Stromal cell of bone marrow (primary cell): ENCODE measurements at regions not wholly inside any gene's neighbourhood (a gene's known extent, or its start where the extent isn't known, plus 50 kb on each side); places are given as distances from the start of the nearest gene placed in this dataset.
"Not testable (repeated sequence)": the region's sequence is repeated elsewhere in the genome, so short reads cannot be mapped to it uniquely, and the experiment has no call there.

Experiments used
- DNase-seq: peaks from one replicate; pipeline ENCODE4 v3.0.0-alpha.2; 2012; ENCODE audit warnings: low read depth

DNA sequence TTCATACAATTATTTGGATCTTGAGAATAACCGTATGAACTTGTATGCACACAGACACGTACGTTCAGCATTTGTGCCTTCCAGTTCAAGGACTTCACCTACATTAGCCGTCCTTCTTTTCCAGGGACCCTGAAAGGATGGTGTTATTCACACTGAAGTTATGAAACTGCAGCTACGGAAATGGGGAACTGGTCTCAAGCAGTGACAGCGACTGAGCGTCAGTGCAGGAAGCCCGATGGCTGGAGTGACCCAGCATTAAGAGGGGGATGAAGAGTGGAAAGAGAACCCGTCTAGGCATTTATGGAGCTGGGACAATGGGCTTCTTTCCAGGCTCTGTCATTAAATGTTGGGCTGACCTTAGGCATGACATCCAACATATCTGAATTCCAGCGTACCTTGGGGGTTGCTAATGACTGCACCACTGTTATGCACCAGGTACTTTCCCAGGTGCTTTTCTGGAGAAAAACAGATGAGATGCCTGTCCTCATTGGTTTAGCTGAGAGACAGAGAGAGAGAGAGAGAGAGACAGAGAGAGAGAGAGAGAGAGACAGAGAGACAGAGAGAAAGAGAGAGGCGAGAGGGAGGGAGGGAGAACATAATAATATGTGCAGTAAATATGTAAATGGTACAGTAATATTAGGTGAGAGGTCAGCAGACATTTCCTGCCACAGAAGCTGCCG lies 204.7 kb upstream of the EXOC2 start:
- DNase-seq, result no peak

GRCh38 chr6:894274-894673 lies 201.3 kb upstream of the EXOC2 start:
- no peak for DNase-seq

DNA sequence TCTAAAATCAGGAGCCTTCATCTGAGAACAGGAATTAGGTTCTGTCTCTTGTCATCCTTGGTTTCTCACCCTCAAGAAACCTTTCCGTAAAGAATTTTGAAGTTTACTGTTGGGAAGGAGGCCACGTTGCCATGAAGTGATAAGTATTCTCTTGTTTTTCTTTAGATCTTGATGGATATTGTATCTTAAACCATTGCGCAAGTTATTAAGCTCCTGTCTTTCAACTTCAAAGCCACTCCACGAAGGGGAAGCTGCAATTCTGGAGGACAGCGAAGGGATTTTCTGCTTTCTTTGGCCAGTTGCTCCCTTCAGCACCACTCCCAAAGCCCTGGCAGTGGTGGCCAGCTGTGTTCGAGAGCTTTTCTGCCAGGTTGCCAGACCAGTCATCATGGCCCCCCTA lies 198.1 kb upstream of the EXOC2 start:
- DNase-seq, result no peak

DNA sequence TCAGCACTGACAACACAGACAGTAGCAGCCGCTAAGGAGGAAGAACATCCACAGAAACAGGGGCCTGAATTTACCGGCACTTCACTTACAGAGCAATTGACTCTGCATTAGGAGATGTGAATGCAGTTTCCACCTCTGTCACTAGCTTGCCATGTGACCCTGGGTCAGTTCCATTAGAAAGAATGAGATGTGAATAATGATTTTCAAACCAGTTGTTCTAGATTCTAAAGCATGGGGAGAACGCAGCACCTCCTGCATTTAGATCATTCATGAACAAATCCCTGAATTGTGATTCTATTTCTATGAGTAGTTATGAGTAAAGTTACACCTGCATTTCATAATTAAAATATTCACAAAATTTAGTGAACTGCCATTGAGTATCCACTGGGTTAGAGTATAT lies 197.3 kb upstream of the EXOC2 start:
- no peak for DNase-seq

GRCh38 chr6:887583-888235 lies 194.8 kb upstream of the EXOC2 start:
- DNase-seq, result no peak

GRCh38 chr6:886116-886515 lies 193.2 kb upstream of the EXOC2 start:
- not testable (repeated sequence) for DNase-seq

- no peak for DNase-seq
These were observed 192.2 kb upstream of the EXOC2 start for GRCh38 chr6:885051-885590.

DNA sequence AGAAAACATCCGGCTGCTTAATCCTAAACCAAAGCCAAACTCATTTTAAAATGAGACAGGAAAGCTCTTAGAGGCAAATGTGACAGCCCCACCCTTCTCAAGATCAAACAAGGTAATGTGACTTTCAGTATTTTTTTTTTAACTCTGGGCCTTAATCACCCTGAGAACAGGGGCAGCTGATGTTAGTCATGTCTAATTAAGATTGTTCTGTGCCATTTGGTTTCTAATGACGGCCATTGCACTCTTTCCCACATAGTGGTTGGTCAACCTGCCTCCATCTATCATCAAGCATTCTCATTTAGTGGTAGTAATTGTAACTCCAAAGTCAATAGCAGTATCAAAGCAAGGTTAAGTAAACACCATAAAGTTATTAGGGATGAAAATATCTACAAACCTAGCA lies 191.6 kb upstream of the EXOC2 start:
- no peak for DNase-seq

GRCh38 chr6:882084-882598 lies 189.2 kb upstream of the EXOC2 start:
- no peak for DNase-seq

GRCh38 chr6:878179-878578 lies 185.2 kb upstream of the EXOC2 start:
- DNase-seq, result no peak

- no peak for DNase-seq
These were observed 182.1 kb upstream of the EXOC2 start for GRCh38 chr6:875012-875411.

GRCh38 chr6:872570-873125 lies 179.7 kb upstream of the EXOC2 start:
- DNase-seq, result no peak

GRCh38 chr6:871503-871902 lies 178.6 kb upstream of the EXOC2 start:
- no peak for DNase-seq

DNA sequence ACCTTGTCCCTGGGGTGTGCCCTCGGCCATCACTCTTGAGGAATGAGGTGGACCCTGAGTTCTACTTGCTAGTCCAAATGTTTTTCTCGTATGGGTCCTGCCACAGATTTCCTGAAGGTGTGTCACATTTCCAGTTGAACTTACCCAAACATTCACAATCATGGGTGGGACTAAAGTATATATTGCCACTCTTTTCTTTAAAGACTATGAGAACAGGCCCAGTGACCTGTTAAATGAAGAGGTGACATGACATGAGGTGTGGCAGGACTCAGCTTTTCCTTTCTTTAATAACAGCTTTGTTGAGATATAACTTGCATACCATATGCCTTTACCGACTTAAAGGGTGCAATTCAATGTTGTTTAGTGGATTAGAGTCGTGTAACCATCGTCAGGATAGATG lies 177.2 kb upstream of the EXOC2 start:
- DNase-seq, result no peak

GRCh38 chr6:868201-868600 lies 175.3 kb upstream of the EXOC2 start:
- no peak for DNase-seq

DNA sequence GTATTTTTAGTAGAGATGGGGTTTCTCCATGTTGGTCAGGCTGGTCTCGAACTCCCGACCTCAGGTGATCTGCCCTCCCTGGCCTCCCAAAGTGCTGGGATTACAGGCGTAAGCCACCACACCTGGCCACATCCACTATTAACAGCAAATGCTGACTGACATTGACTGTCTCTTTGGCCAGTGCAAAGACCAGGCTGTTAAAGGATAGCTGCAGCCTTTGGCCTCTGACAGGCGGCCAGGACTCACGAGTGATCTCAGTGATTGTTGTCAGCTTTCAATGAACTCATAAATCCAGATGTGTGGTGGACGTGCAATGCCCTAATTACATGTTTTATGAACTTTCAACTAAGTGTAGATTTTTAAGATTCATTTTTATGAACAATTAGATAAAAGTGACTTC lies 174.4 kb upstream of the EXOC2 start:
- DNase-seq, result no peak

GRCh38 chr6:866316-866715 lies 173.4 kb upstream of the EXOC2 start:
- no peak for DNase-seq

DNA sequence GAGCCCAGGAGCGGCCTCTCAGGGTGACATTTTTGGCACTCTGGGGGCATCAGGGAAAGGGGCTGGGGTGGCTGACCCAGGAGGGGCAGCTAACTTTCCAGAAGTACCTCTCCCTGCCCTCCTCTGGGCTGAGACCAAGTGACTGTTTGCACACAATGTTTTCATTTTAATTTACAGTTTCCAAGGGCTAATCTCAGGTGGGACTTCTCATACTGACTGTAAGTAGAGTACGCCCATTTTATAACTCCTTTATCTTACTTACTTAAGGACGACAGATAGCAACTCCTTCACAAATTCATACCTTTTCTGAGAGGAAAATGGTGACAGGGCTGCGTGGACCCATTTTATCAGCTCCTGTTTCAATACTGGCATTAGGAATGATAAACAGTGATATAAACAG lies 172.9 kb upstream of the EXOC2 start:
- no peak for DNase-seq

DNA sequence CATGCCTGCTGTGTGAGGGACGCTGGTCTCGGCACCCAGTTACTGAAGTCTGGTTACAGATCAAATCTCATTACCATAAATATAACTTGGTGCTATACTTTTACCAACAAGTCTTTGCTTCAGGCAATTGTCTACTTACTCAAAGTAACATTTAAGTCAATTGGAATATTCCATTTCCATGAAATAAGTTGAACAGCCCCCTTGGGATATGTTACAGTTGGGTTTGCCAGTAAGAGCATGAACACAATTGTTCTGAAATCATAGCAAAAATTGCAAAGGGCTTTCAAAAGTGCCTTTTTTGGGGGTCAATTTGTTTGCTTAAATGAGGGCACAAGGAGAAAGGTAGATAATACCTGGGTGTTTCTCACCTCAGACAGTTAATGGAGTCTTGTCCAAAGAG lies 170.9 kb upstream of the EXOC2 start:
- DNase-seq, result no peak

- not testable (repeated sequence) for DNase-seq
These were observed 170.2 kb upstream of the EXOC2 start for GRCh38 chr6:863127-863526.

DNA sequence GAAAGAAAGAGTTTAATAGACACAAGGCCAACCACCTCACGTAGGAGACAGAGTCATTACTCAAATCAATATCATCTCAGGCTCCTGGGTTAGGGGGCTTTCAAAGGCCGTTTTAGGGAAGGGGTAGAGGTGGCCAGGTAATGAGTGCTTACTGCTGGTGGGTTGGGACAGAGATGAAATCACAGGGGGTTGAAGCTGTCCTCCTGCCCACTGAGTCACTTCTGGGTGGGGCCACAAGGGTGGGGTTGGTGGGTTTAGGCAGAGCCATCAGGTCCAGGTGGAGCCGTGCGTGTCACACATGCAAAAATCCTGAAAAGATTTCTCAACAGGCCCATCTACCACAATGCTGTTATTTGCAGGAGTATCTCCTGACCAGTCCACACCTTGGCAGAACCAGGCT lies 167.0 kb upstream of the EXOC2 start:
- DNase-seq, result no peak

GRCh38 chr6:854406-855118 lies 161.6 kb upstream of the EXOC2 start:
- no peak for DNase-seq

- not testable (repeated sequence) for DNase-seq
These were observed 159.3 kb upstream of the EXOC2 start for GRCh38 chr6:852216-852615.
